ENCODE measurements at regions not wholly inside any gene's neighbourhood (a gene's known extent, or its start where the extent isn't known, plus 50 kb on each side); places are given as distances from the start of the nearest gene placed in this dataset.

DNA sequence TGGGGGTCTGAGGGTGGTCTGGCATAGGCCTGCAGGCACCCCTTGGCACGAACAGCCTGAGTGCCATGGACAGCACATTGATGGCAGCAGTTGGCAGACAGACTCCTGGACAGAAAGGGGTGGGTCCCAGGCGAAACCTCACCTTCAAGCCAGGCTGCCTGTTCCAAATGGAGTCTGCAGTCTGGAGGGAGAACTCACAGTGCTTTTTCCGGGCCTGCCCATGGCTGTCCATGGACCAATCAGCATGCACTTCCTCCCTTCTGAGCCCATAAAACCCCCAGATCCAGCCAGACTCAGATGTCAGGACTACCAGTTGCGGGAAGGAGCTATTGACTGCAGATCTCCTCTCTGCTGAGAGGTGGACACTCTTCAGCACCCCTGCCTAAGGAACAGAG lies 694.6 kb upstream of the ACVR2A start:
- TF ChIP-seq, protein P1, sequence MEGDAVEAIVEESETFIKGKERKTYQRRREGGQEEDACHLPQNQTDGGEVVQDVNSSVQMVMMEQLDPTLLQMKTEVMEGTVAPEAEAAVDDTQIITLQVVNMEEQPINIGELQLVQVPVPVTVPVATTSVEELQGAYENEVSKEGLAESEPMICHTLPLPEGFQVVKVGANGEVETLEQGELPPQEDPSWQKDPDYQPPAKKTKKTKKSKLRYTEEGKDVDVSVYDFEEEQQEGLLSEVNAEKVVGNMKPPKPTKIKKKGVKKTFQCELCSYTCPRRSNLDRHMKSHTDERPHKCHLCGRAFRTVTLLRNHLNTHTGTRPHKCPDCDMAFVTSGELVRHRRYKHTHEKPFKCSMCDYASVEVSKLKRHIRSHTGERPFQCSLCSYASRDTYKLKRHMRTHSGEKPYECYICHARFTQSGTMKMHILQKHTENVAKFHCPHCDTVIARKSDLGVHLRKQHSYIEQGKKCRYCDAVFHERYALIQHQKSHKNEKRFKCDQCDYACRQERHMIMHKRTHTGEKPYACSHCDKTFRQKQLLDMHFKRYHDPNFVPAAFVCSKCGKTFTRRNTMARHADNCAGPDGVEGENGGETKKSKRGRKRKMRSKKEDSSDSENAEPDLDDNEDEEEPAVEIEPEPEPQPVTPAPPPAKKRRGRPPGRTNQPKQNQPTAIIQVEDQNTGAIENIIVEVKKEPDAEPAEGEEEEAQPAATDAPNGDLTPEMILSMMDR (IDR thresholded peaks at IDR 0.05; ENCODE audit: insufficient read depth, low read depth, low read length) = no peak
- TF ChIP-seq EZH2 (IDR thresholded peaks at IDR 0.05; ENCODE audit: insufficient read depth, low read length) = no peak

Data from astrocyte (in vitro differentiated cells and primary cell).